IPS-20b (cell line): ENCODE measurements at regions not wholly inside any gene's neighbourhood (a gene's known extent, or its start where the extent isn't known, plus 50 kb on each side); places are given as distances from the start of the nearest gene placed in this dataset.

ENCODE experiments used
- H3K27ac ChIP-seq: one replicate; pipeline ENCODE4 v1.5.1; 2013; ENCODE audit warnings: low read length
- H3K27me3 ChIP-seq: 2 replicates; pipeline ENCODE4 v1.6.1; 2013; ENCODE audit warnings: mild to moderate bottlenecking, low read length, inconsistent platforms; ENCODE audit not compliant: insufficient read depth
- H3K36me3 ChIP-seq: 2 replicates; pipeline ENCODE4 v1.6.1; 2013; ENCODE audit warnings: low read depth, mild to moderate bottlenecking, inconsistent platforms, low read length, moderate library complexity; ENCODE audit not compliant: insufficient read depth
- H3K4me1 ChIP-seq: 2 replicates; pipeline ENCODE4 v1.6.1; 2013; ENCODE audit warnings: mild to moderate bottlenecking, control low read depth, inconsistent platforms, low read length, moderate library complexity; ENCODE audit not compliant: insufficient read depth
- H3K4me3 ChIP-seq: 2 replicates; pipeline ENCODE4 v1.5.1; 2013; ENCODE audit warnings: mild to moderate bottlenecking, low read length, inconsistent platforms
- H3K9ac ChIP-seq: 2 replicates; pipeline ENCODE4 v1.6.1; 2013; ENCODE audit warnings: low read depth, mild to moderate bottlenecking, inconsistent platforms, low read length, moderate library complexity
- H3K9me3 ChIP-seq: 2 replicates; pipeline ENCODE4 v1.6.1; 2013; ENCODE audit warnings: mild to moderate bottlenecking, low read depth, low read length, inconsistent platforms; ENCODE audit not compliant: insufficient read depth

DNA sequence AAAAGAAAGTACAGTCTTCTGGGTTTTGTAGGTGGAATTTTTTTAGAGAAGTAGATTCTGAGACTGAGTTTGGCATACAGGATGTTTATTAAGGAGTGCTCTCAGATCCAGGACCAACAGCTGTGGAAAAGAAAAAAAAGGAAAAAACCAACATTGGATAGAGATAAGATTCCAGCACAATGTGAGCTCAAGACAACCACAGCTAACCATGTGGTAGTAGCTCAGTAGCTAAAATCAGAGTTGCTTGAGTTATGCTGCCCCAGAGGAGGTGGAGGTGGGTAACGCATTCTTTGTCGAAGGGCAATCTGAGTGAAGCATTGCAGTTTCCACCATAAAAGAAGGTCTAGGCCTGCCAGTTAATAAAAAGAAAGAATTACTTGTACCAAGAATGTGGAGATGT is 904.3 kb downstream of the NSUN3 start:
- H3K27me3 ChIP-seq, result no peaks in the 10 kb centered on the region
- H3K36me3 ChIP-seq, result no peaks in the 10 kb centered on the region
- H3K4me1 ChIP-seq, result no peaks in the 10 kb centered on the region
- no peak overlapping the region for H3K27ac ChIP-seq
- no peak overlapping the region for H3K9ac ChIP-seq
- no peaks in the 10 kb centered on the region for H3K9me3 ChIP-seq
- no peak overlapping the region for H3K4me3 ChIP-seq

DNA sequence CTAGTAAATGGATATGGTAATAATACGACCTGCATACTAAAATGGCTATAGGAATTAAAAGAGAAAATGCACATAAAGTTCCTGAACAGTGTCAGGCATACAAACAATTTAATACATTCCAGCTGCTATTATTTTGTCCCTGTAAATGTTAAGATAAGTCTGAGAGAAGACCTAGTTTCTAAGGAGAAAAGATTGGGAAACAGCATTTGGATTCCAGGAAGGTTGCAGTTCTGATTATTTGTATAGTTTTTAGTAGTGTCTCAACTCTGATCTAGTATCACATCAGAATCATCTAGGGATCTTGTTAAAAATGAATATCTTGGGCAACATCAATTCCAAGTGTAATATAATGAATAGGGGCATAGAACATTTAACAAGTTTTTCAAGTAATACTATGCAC is 905.7 kb downstream of the NSUN3 start:
- Histone ChIP-seq H3K4me3 (no peak overlapping the region), H3K9ac (no peak overlapping the region), H3K27me3 (no peaks in the 10 kb centered on the region), H3K4me1 (no peaks in the 10 kb centered on the region), H3K27ac (no peak overlapping the region), H3K9me3 (no peaks in the 10 kb centered on the region), H3K36me3 (no peaks in the 10 kb centered on the region)

DNA sequence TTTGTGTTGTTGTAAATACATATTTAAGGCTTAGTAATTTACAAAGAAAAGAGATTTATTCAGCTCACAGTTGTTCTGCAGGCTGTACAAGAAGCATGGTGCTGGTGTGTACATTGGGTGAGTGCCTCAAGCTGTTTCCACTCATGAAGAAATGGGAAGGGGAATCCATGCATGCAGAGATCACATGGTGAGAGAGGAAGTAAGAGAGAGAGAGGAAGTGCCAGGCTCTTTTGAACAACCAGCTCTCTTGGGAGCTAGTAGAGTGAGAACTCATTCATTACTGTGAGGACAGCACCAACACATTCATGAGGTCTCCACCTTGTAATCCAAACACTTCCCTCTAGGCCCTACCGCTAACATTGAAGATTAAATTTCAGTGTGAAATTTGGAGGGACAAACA is 909.2 kb downstream of the NSUN3 start:
- no peak overlapping the region for H3K4me3 ChIP-seq
- no peaks in the 10 kb centered on the region for H3K36me3 ChIP-seq
- no peaks in the 10 kb centered on the region for H3K4me1 ChIP-seq
- H3K27ac ChIP-seq, result no peak overlapping the region
- no peaks in the 10 kb centered on the region for H3K27me3 ChIP-seq
- H3K9me3 ChIP-seq, result no peaks in the 10 kb centered on the region
- no peak overlapping the region for H3K9ac ChIP-seq

GRCh38 chr3:94978084-94978483 is 915.2 kb downstream of the NSUN3 start:
- no peaks in the 10 kb centered on the region for H3K27me3 ChIP-seq
- no peaks in the 10 kb centered on the region for H3K36me3 ChIP-seq
- no peak overlapping the region for H3K9ac ChIP-seq
- H3K27ac ChIP-seq, result no peak overlapping the region
- H3K9me3 ChIP-seq, result no peaks in the 10 kb centered on the region
- no peaks in the 10 kb centered on the region for H3K4me1 ChIP-seq
- no peak overlapping the region for H3K4me3 ChIP-seq

DNA sequence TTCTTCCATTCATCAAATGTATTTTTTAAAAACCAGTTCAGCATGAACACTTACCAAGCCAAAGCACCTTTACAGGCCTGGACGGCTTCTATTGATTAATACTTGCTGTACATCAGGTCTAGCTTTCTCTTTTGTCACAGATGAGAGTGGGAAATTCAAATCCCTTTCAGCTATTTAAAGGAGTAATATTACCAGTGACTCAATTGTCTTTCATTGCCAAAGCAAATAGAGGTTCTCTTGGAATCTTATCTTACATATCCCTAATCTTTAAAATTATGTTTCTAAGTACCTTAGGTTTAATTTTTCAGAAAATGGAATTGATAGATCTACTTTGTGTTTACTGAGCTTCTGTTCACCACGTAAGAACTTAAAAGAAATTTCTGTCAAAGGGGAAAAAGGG is 922.9 kb downstream of the NSUN3 start:
- Histone ChIP-seq H3K9ac (no peak overlapping the region), H3K27ac (no peak overlapping the region), H3K4me3 (no peak overlapping the region), H3K36me3 (no peaks in the 10 kb centered on the region), H3K9me3 (no peaks in the 10 kb centered on the region), H3K4me1 (no peaks in the 10 kb centered on the region), H3K27me3 (no peaks in the 10 kb centered on the region)

GRCh38 chr3:94990952-94991705 is 928.3 kb downstream of the NSUN3 start:
- Histone ChIP-seq H3K4me3 (no peak overlapping the region), H3K36me3 (no peaks in the 10 kb centered on the region), H3K9ac (no peak overlapping the region), H3K27ac (no peak overlapping the region), H3K27me3 (no peaks in the 10 kb centered on the region), H3K9me3 (no peaks in the 10 kb centered on the region), H3K4me1 (no peaks in the 10 kb centered on the region)

DNA sequence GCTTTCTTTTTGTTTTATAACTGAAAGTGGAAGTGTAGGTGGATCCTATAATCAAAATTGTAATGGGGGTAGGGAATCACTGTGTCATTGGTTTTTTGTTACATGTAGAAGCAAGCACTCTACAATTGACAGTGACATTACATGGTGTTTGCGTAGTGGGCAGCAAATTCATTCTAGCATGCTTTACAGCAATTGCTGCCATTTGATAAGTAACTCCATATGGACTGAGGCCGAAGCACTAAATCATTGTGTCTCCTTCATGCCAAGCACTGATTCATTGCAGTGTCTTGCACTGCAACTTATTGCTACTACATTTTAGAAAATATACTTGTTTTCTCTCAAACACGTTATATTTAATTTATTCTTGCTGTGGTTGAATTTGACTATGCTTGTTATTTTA is 933.9 kb downstream of the NSUN3 start:
- Histone ChIP-seq H3K27ac (no peak overlapping the region), H3K4me1 (no peaks in the 10 kb centered on the region), H3K36me3 (no peaks in the 10 kb centered on the region), H3K4me3 (no peak overlapping the region), H3K9ac (no peak overlapping the region), H3K9me3 (no peaks in the 10 kb centered on the region), H3K27me3 (no peaks in the 10 kb centered on the region)

- peaks cover 4% of the 10 kb centered on the region; the same call in 1 of the 2 replicates for H3K4me1 ChIP-seq
- H3K27ac ChIP-seq, result no peak overlapping the region
- H3K9me3 ChIP-seq, result no peaks in the 10 kb centered on the region
Measured at GRCh38 chr3:95002438-95003046, 939.7 kb downstream of the NSUN3 start.

DNA sequence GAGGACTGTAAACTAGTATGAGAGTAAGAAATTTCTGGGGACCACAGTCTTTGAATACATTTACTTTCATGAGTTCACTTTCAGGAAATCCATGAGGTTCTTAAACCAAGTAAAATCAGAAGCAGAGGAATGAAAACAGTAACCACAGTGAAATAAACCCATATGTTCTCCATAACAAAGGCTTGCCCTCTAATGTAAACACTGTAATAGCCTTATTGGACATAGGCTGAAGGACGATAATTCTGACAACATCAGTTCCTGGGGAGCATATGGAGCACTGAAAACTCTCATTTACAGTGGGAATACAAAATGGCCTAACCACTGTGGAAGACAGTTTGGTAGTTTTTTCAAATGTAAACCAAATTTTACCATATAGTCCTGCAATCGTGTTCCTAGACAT is 965.8 kb downstream of the NSUN3 start:
- no peak overlapping the region for H3K4me3 ChIP-seq
- H3K4me1 ChIP-seq, result no peaks in the 10 kb centered on the region
- H3K9me3 ChIP-seq, result no peaks in the 10 kb centered on the region
- no peak overlapping the region for H3K27ac ChIP-seq
- H3K9ac ChIP-seq, result no peak overlapping the region
- H3K27me3 ChIP-seq, result no peaks in the 10 kb centered on the region
- no peaks in the 10 kb centered on the region for H3K36me3 ChIP-seq

More at GRCh38 chr3:95002438-95003046, 939.7 kb downstream of the NSUN3 start:
- Histone ChIP-seq H3K36me3 (no peaks in the 10 kb centered on the region), H3K9ac (no peak overlapping the region), H3K27me3 (no peaks in the 10 kb centered on the region), H3K4me3 (no peak overlapping the region)

- no peaks in the 10 kb centered on the region for H3K4me1 ChIP-seq
- H3K9ac ChIP-seq, result no peak overlapping the region
- H3K27me3 ChIP-seq, result no peaks in the 10 kb centered on the region
- no peak overlapping the region for H3K4me3 ChIP-seq
- H3K9me3 ChIP-seq, result no peaks in the 10 kb centered on the region
- no peak overlapping the region for H3K27ac ChIP-seq
- H3K36me3 ChIP-seq, result no peaks in the 10 kb centered on the region
Measured at GRCh38 chr3:95029644-95030043, 966.8 kb downstream of the NSUN3 start.

GRCh38 chr3:95036526-95037021 is 973.7 kb downstream of the NSUN3 start:
- Histone ChIP-seq H3K27ac (no peak overlapping the region), H3K9me3 (no peaks in the 10 kb centered on the region), H3K4me3 (no peak overlapping the region), H3K36me3 (no peaks in the 10 kb centered on the region), H3K4me1 (peaks cover 12% of the 10 kb centered on the region), H3K27me3 (no peaks in the 10 kb centered on the region), H3K9ac (no peak overlapping the region)

DNA sequence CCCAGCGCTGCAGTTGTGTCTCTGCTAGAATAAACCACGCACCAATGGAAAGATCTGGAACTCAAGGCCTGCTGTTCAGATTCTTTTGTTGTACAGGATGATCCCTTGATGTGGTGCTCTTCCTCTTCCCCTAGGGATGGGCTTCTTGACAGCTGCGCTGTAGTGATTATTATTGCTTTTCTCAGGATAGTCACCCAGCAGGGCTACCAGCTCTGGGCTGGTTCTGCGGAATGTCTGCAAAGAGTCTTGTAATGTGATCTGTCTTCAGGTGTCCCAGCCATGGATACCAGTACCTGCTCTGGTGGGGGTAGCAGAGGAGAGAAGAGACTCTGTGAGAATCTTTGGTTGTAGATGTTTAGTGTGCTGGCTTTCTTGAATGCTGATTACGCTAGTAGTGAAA is 974.2 kb downstream of the NSUN3 start:
- H3K27ac ChIP-seq, result no peak overlapping the region
- no peaks in the 10 kb centered on the region for H3K9me3 ChIP-seq
- H3K36me3 ChIP-seq, result no peaks in the 10 kb centered on the region
- no peak overlapping the region for H3K9ac ChIP-seq
- H3K27me3 ChIP-seq, result no peaks in the 10 kb centered on the region
- H3K4me1 ChIP-seq, result peaks cover 12% of the 10 kb centered on the region
- no peak overlapping the region for H3K4me3 ChIP-seq
